Glutamatergic neuron (in vitro differentiated cells): ENCODE measurements at regions not wholly inside any gene's neighbourhood (a gene's known extent, or its start where the extent isn't known, plus 50 kb on each side); places are given as distances from the start of the nearest gene placed in this dataset.

Source experiments
- DNase-seq: peaks from one replicate; pipeline ENCODE4 v3.0.0; 2022
- H3K27ac Mint-ChIP-seq: one replicate; pipeline ENCODE4 v1.8.0; 2020; ENCODE audit warnings: mild to moderate bottlenecking, mixed read lengths, inconsistent platforms; ENCODE audit not compliant: unreplicated experiment
- H3K27me3 Mint-ChIP-seq: one replicate; pipeline ENCODE4 v1.8.0; 2020; ENCODE audit warnings: mild to moderate bottlenecking, moderate library complexity, mixed read lengths, inconsistent platforms; ENCODE audit not compliant: unreplicated experiment
- H3K36me3 Mint-ChIP-seq: one replicate; pipeline ENCODE4 v1.8.0; 2020; ENCODE audit warnings: mild to moderate bottlenecking, mixed read lengths, inconsistent platforms; ENCODE audit not compliant: unreplicated experiment
- H3K4me1 Mint-ChIP-seq: one replicate; pipeline ENCODE4 v1.8.0; 2020; ENCODE audit warnings: mild to moderate bottlenecking, low read depth, mixed read lengths, inconsistent platforms; ENCODE audit not compliant: unreplicated experiment
- H3K4me3 Mint-ChIP-seq: one replicate; pipeline ENCODE4 v1.8.0; 2020; ENCODE audit warnings: mild to moderate bottlenecking, mixed read lengths, inconsistent platforms; ENCODE audit not compliant: unreplicated experiment
- H3K9me3 Mint-ChIP-seq: one replicate; pipeline ENCODE4 v1.8.0; 2020; ENCODE audit warnings: mild to moderate bottlenecking, moderate library complexity, mixed read lengths, inconsistent platforms; ENCODE audit not compliant: unreplicated experiment
- CTCF ChIP-seq: fragments of 200-600 bp; sonication (generic); IDR thresholded peaks from one replicate; pipeline ENCODE4 v1.5.0; 2021; ENCODE audit not compliant: partially characterized antibody, unreplicated experiment

DNA sequence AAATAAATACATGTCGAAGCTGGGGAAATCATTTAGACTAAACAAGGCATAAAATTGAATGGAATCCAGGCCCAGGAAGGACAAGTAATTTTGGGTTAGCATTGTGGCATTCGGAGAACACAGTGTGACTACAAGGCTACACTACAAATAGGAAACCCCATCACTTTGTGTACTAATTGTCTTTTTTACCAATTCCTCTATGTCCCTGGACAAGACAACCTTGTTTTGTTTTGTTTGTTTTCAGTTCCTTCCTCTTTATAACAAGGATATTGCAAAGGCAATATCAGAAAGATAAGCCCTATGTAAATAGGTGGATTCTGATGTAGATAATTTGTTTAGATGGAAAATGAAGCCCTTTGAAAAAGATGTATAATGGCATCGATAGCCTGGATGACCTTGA, 215.9 kb upstream of the MKLN1 start:
- Mint-ChIP-seq H3K4me1 (peaks cover 13% of the 10 kb centered on the region), H3K27ac (no peak overlapping the region), H3K36me3 (peaks cover 4% of the 10 kb centered on the region), H3K9me3 (peaks cover 12% of the 10 kb centered on the region), H3K27me3 (peaks cover 2% of the 10 kb centered on the region), H3K4me3 (no peak overlapping the region)
- TF ChIP-seq CTCF = no peak
- DNase-seq = no peak

- DNase-seq = no peak
- no peak for TF ChIP-seq CTCF
- H3K36me3 Mint-ChIP-seq = peaks cover 4% of the 10 kb centered on the region
- no peak overlapping the region for H3K27ac Mint-ChIP-seq
- H3K4me3 Mint-ChIP-seq = no peak overlapping the region
- H3K9me3 Mint-ChIP-seq = peaks cover 12% of the 10 kb centered on the region
- H3K4me1 Mint-ChIP-seq = peaks cover 13% of the 10 kb centered on the region
- peaks cover 2% of the 10 kb centered on the region for H3K27me3 Mint-ChIP-seq
Measured at GRCh38 chr7:131112431-131112830, 215.2 kb upstream of the MKLN1 start.

- Mint-ChIP-seq H3K36me3 (peaks cover 13% of the 10 kb centered on the region), H3K27me3 (no peaks in the 10 kb centered on the region), H3K9me3 (no peaks in the 10 kb centered on the region), H3K4me3 (no peak overlapping the region), H3K4me1 (peaks cover 6% of the 10 kb centered on the region), H3K27ac (no peak overlapping the region)
- no peak for DNase-seq
- no peak for TF ChIP-seq CTCF
Measured at GRCh38 chr7:131115340-131115739, 212.3 kb upstream of the MKLN1 start.

DNA sequence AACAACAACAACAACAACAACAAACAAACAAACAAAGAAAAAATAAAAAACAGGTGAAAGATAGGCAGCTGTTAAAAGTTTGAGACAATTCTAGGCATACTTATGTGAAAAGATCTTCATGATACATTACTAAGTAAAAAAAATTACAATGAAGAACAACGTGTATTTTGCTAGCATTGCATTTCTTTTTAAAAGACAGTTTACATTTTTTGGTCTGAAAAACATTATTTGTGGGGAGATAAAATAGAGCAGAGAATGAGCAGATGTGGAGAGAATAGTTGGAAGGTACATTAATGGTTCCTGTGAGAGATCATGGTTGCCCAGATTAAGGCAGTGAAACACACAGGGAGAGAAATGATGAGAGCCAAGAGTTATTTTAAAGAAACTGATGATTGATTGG, 210.2 kb upstream of the MKLN1 start:
- peaks cover 18% of the 10 kb centered on the region for H3K36me3 Mint-ChIP-seq
- H3K9me3 Mint-ChIP-seq = peaks cover 3% of the 10 kb centered on the region
- no peak for DNase-seq
- H3K4me3 Mint-ChIP-seq = no peak overlapping the region
- no peak overlapping the region for H3K27ac Mint-ChIP-seq
- H3K4me1 Mint-ChIP-seq = no peaks in the 10 kb centered on the region
- no peak for TF ChIP-seq CTCF
- no peaks in the 10 kb centered on the region for H3K27me3 Mint-ChIP-seq

DNA sequence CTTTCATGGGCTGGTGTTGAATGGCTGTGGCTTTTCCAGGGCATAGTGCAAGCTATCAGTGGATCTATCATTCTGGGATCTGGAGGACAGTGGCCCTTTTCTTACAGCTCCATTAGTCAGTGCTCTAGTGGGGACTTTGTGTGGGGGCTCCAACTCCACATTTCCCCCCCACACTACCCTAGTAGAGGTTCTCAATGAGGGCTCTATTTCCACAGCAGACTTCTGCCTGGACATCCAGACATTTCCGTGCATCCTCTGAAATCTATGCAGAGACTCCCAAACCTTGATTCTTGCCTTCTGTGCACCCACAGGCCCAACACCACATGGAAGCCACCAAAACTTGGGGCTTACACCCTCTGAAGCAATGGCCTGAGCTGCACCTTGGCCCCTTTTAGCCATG, 208.3 kb upstream of the MKLN1 start:
- Mint-ChIP-seq H3K27me3 (no peaks in the 10 kb centered on the region), H3K9me3 (peaks cover 3% of the 10 kb centered on the region), H3K27ac (no peak overlapping the region), H3K4me1 (no peaks in the 10 kb centered on the region), H3K36me3 (peaks cover 15% of the 10 kb centered on the region), H3K4me3 (no peak overlapping the region)
- no peak for DNase-seq
- no peak for TF ChIP-seq CTCF
